OCI-LY7 (cell line): ENCODE measurements at regions not wholly inside any gene's neighbourhood (a gene's known extent, or its start where the extent isn't known, plus 50 kb on each side); places are given as distances from the start of the nearest gene placed in this dataset.

Experiments used
- BruUV-seq: library from RNA; stranded (reverse); fragments of 400-500 nt; replicated peaks from 2 replicates; lab custom pipeline; 2021; lab: Mats Ljungman, UMichigan
- CTCF ChIA-PET: fragments of 300-600 bp; sonication (Branson Sonifier 250); formaldehyde crosslinking; loops from one replicate; lab custom pipeline; 2022; ENCODE audit warnings: antibody characterized with exemption; ENCODE audit not compliant: unreplicated experiment; lab: Charles Lee
- POLR2A ChIA-PET: fragments of 300-600 bp; sonication (Branson Sonifier 250); formaldehyde crosslinking; loops from one replicate; lab custom pipeline; 2022; ENCODE audit warnings: antibody characterized with exemption; lab: Charles Lee
- DNase-seq: peaks from one replicate; pipeline ENCODE4 v3.0.0-alpha.2; 2015; ENCODE audit warnings: low spot score
- H2AFZ ChIP-seq: fragments of 200-600 bp; sonication (generic), shearing (Covaris generic); 2 replicates; pipeline ENCODE4 v1.6.1; 2014; ENCODE audit warnings: mild to moderate bottlenecking, antibody characterized with exemption, low read length, moderate library complexity
- H3K27ac ChIP-seq: fragments of 200-600 bp; sonication (generic); 2 replicates; pipeline ENCODE4 v1.5.1; 2014; ENCODE audit warnings: mixed run types, low read depth, mild to moderate bottlenecking, moderate library complexity, low read length, inconsistent platforms; ENCODE audit not compliant: poor library complexity, severe bottlenecking
- H3K36me3 ChIP-seq: fragments of 200-600 bp; sonication (generic); 2 replicates; pipeline ENCODE4 v1.6.1; 2014; ENCODE audit warnings: mild to moderate bottlenecking, antibody characterized with exemption, low read length, moderate library complexity, mixed read lengths; ENCODE audit not compliant: insufficient read depth
- H3K4me1 ChIP-seq: fragments of 200-600 bp; sonication (generic); 2 replicates; pipeline ENCODE4 v1.5.1; 2014; ENCODE audit warnings: mild to moderate bottlenecking, low read length; ENCODE audit not compliant: insufficient read depth, poor library complexity, severe bottlenecking
- H3K4me2 ChIP-seq: fragments of 200-600 bp; sonication (generic); 2 replicates; pipeline ENCODE4 v1.6.1; 2014; ENCODE audit warnings: mild to moderate bottlenecking, low read length
- H3K4me3 ChIP-seq: fragments of 200-600 bp; sonication (generic); 2 replicates; pipeline ENCODE4 v1.5.1; 2014; ENCODE audit warnings: mild to moderate bottlenecking, low read depth, low read length; ENCODE audit not compliant: poor library complexity, severe bottlenecking
- H3K79me2 ChIP-seq: fragments of 200-600 bp; sonication (generic); 2 replicates; pipeline ENCODE4 v1.6.1; 2016; ENCODE audit warnings: low read depth, mild to moderate bottlenecking, low read length, moderate library complexity, mixed read lengths; ENCODE audit not compliant: insufficient read depth
- H3K9me2 ChIP-seq: fragments of 200-600 bp; sonication (generic); 2 replicates; pipeline ENCODE4 v1.6.1; 2016; ENCODE audit warnings: mild to moderate bottlenecking, low read length, mixed read lengths; ENCODE audit not compliant: insufficient read depth
- H3K9me3 ChIP-seq: fragments of 200-600 bp; sonication (generic); 2 replicates; pipeline ENCODE4 v1.6.1; 2014; ENCODE audit warnings: mild to moderate bottlenecking, mixed run types, low read length, mixed read lengths
- H4K20me1 ChIP-seq: fragments of 200-600 bp; sonication (generic); 2 replicates; pipeline ENCODE4 v1.6.1; 2014; ENCODE audit warnings: mild to moderate bottlenecking, antibody characterized with exemption, low read length, moderate library complexity, mixed read lengths; ENCODE audit not compliant: insufficient read depth
- CTCF ChIP-seq: fragments of 200-600 bp; sonication (generic); conservative IDR thresholded peaks from 2 replicates; pipeline ENCODE4 v1.5.1; 2014; ENCODE audit warnings: mild to moderate bottlenecking, antibody characterized with exemption, low read length, moderate library complexity, mixed read lengths
- EZH2phosphoT487 ChIP-seq: fragments of 200-600 bp; sonication (generic); IDR thresholded peaks from 2 replicates; pipeline ENCODE4 v1.6.1; 2018; ENCODE audit warnings: low read depth, borderline replicate concordance, mild to moderate bottlenecking, mixed run types, antibody characterized with exemption, low read length, moderate library complexity, mixed read lengths
- intact Hi-C: fragments of 100-400 bp; cut with micrococcal nuclease; formaldehyde crosslinking; loops from one replicate; pipeline ENCODE4 v1.10.0; 2022; ENCODE audit not compliant: unreplicated experiment

GRCh38 chr20:56166781-56167465 is 81.6 kb upstream of the MC3R start:
- no peaks in the 10 kb centered on the region for H3K9me2 ChIP-seq
- CTCF ChIA-PET, result no interaction called here
- no peak overlapping the region for H2AFZ ChIP-seq
- H3K9me3 ChIP-seq, result 0 out of 2 replicates have a peak, but pooled peaks cover 4% of the 10 kb centered on the region
- H3K4me1 ChIP-seq, result no peaks in the 10 kb centered on the region
- BruUV-seq, result no TSS peak
- intact Hi-C loops, result no loop called here
- H3K4me3 ChIP-seq, result no peak overlapping the region
- TF ChIP-seq CTCF (no peak), EZH2phosphoT487 (no peak)
- H3K36me3 ChIP-seq, result no peaks in the 10 kb centered on the region
- no peak overlapping the region for H3K4me2 ChIP-seq
- H3K27ac ChIP-seq, result no peak overlapping the region
- H4K20me1 ChIP-seq, result no peaks in the 10 kb centered on the region
- POLR2A ChIA-PET, result no interaction called here
- H3K79me2 ChIP-seq, result no peaks in the 10 kb centered on the region
- no peak for DNase-seq

GRCh38 chr20:56171087-56172012 is 77.2 kb upstream of the MC3R start:
- H4K20me1 ChIP-seq, result no peaks in the 10 kb centered on the region
- CTCF ChIA-PET, result no interaction called here
- no peak overlapping the region for H3K4me3 ChIP-seq
- H3K4me2 ChIP-seq, result no peak overlapping the region
- BruUV-seq, result no TSS peak
- H3K27ac ChIP-seq, result no peak overlapping the region
- H3K36me3 ChIP-seq, result no peaks in the 10 kb centered on the region
- no peaks in the 10 kb centered on the region for H3K79me2 ChIP-seq
- H3K4me1 ChIP-seq, result no peaks in the 10 kb centered on the region
- no peaks in the 10 kb centered on the region for H3K9me2 ChIP-seq
- intact Hi-C loops, result no loop called here
- peak; percentile 10 for DNase-seq
- no peak overlapping the region for H2AFZ ChIP-seq
- no peaks in the 10 kb centered on the region for H3K9me3 ChIP-seq
- POLR2A ChIA-PET, result no interaction called here
- TF ChIP-seq CTCF, result peak; percentile 57
- TF ChIP-seq EZH2phosphoT487, result no peak

- ChIA-PET POLR2A (interaction anchor here (0.5 to 0.9 kb wide), 2 partner anchors 13 to 396 kb away, joined by 3 to 5 read pairs; no protein-coding TSS in a partner anchor), CTCF (no interaction called here)
- DNase-seq, result no peak
- no peaks in the 10 kb centered on the region for H3K9me2 ChIP-seq
- H3K4me2 ChIP-seq, result no peak overlapping the region
- no peak for TF ChIP-seq EZH2phosphoT487
- no peak for TF ChIP-seq CTCF
- BruUV-seq, result no TSS peak
- no peak overlapping the region for H2AFZ ChIP-seq
- no peak overlapping the region for H3K27ac ChIP-seq
- no peaks in the 10 kb centered on the region for H3K79me2 ChIP-seq
- no peaks in the 10 kb centered on the region for H3K36me3 ChIP-seq
- H3K4me3 ChIP-seq, result no peak overlapping the region
- H4K20me1 ChIP-seq, result no peaks in the 10 kb centered on the region
- no peaks in the 10 kb centered on the region for H3K4me1 ChIP-seq
- H3K9me3 ChIP-seq, result no peaks in the 10 kb centered on the region
- intact Hi-C loops, result no loop called here
Observed at GRCh38 chr20:56173438-56173837, 75.1 kb upstream of the MC3R start.
